HCT116 (cell line): ENCODE measurements at regions not wholly inside any gene's neighbourhood (a gene's known extent, or its start where the extent isn't known, plus 50 kb on each side); places are given as distances from the start of the nearest gene placed in this dataset.

ENCODE experiments used
- ATF3 ChIP-seq: IDR thresholded peaks from 2 replicates; pipeline ENCODE4 v1.6.1; 2012
- CEBPB ChIP-seq: IDR thresholded peaks from 2 replicates; pipeline ENCODE4 v1.6.1; 2012; ENCODE audit warnings: low read depth
- CTCF ChIP-seq, 3 experiments: fragments of 200-600 bp in 1 of 3; sonication (generic) in 1 of 3; IDR thresholded peaks in 2 of 3; conservative IDR thresholded peaks in 1 of 3; 2 replicates each; pipeline ENCODE4 v1.5.1; 2012 to 2017; ENCODE audit warnings: low read depth in 2 of 3, low read length in 2 of 3, antibody characterized with exemption in 1 of 3, borderline replicate concordance in 1 of 3, control low read depth in 1 of 3, mild to moderate bottlenecking in 1 of 3, mixed read lengths in 1 of 3, mixed run types in 1 of 3, moderate library complexity in 1 of 3; ENCODE audit not compliant: insufficient read depth in 1 of 3
- ELF1 ChIP-seq: IDR thresholded peaks from 2 replicates; pipeline ENCODE4 v1.6.1; 2012; ENCODE audit warnings: low read depth, borderline replicate concordance
- EZH2 ChIP-seq: fragments of 200-600 bp; sonication (generic); IDR thresholded peaks from 2 replicates; pipeline ENCODE4 v1.6.1; 2017; ENCODE audit warnings: antibody characterized with exemption, mixed run types
- EZH2phosphoT487 ChIP-seq: fragments of 200-600 bp; IDR thresholded peaks from 2 replicates; pipeline ENCODE4 v1.6.1; 2018; ENCODE audit warnings: antibody characterized with exemption, borderline replicate concordance
- MAX ChIP-seq: IDR thresholded peaks from 2 replicates; pipeline ENCODE4 v1.6.1; 2012
- POLR2A ChIP-seq: IDR thresholded peaks from 2 replicates; pipeline ENCODE4 v1.7.0; 2011; ENCODE audit warnings: borderline replicate concordance; ENCODE audit not compliant: insufficient read depth, insufficient read length; ENCODE audit errors: extremely low read depth
- POLR2AphosphoS5 ChIP-seq: IDR thresholded peaks from 2 replicates; pipeline ENCODE4 v1.6.1; 2011; ENCODE audit warnings: mild to moderate bottlenecking, low read depth, low read length, moderate library complexity
- SP1 ChIP-seq: IDR thresholded peaks from 2 replicates; pipeline ENCODE4 v1.6.1; 2012; ENCODE audit warnings: low read depth
- ZNF274 ChIP-seq: fragments of 200-500 bp; sonication (Bioruptor generic); IDR thresholded peaks from 2 replicates; pipeline ENCODE4 v1.6.1; 2014; ENCODE audit warnings: mild to moderate bottlenecking, low read depth, low read length, inconsistent platforms

GRCh38 chr9:88741335-88741734 lies 206.4 kb downstream of the NXNL2 start:
- TF ChIP-seq CTCF (IDR thresholded peaks at IDR 0.05 in 2 of 3, conservative IDR thresholded peaks at IDR 0.05 in 1 of 3; ENCODE audit: borderline replicate concordance in 1 of 3, insufficient read depth in 1 of 3, low read depth in 2 of 3, low read length in 2 of 3) (peak; percentile 59 to 69 (median 62); a peak in 5 of 6 replicates), MAX (no peak), ZNF274 (no peak), POLR2A (no peak), CEBPB (no peak), SP1 (no peak), EZH2 (no peak), EZH2phosphoT487 (no peak), POLR2AphosphoS5 (no peak), ELF1 (no peak), ATF3 (no peak)
